Sigmoid colon (tissue), 6 donors: ENCODE measurements at regions not wholly inside any gene's neighbourhood (a gene's known extent, or its start where the extent isn't known, plus 50 kb on each side); places are given as distances from the start of the nearest gene placed in this dataset.

Source experiments
- DNase-seq: peaks from one replicate; pipeline ENCODE4 v3.0.0-alpha.2; 2019
- H3K27ac ChIP-seq, 4 donors: fragments of 200-600 bp; sonication (generic); one replicate each; pipeline ENCODE4 v1.5.1; 2016 to 2019; ENCODE audit warnings: mild to moderate bottlenecking in 1 of 4
- H3K27me3 ChIP-seq, 3 donors: fragments of 200-600 bp; sonication (generic); one replicate each; pipeline ENCODE4 v1.5.1; 2019; ENCODE audit warnings: mild to moderate bottlenecking in 1 of 3
- H3K36me3 ChIP-seq, 4 donors: fragments of 200-600 bp; sonication (generic); one replicate each; pipeline ENCODE4 v1.5.1; 2016 to 2019
- H3K4me1 ChIP-seq, 4 donors: fragments of 200-600 bp; sonication (generic); one replicate each; pipeline ENCODE4 v1.5.1; 2017 to 2019
- H3K4me3 ChIP-seq, 4 donors: fragments of 200-600 bp; sonication (generic); one replicate each; pipeline ENCODE4 v1.5.1; 2017 to 2019; ENCODE audit warnings: mild to moderate bottlenecking in 2 of 4, moderate library complexity in 1 of 4
- H3K9me3 ChIP-seq, 4 donors: fragments of 200-600 bp in 3 of 4; sonication (generic) in 3 of 4; one replicate each; pipeline versions ENCODE4 v1.5.1 to v1.6.1; 2013 to 2019
- EP300 ChIP-seq, 4 donors: sonication (generic); formaldehyde crosslinking; IDR thresholded peaks; one replicate each; pipeline ENCODE4 v1.6.1; 2017; ENCODE audit warnings: antibody characterized with exemption in 4 of 4
- POLR2A ChIP-seq, 2 donors: fragments of 450-650 bp; IDR thresholded peaks; one replicate each; pipeline ENCODE4 v1.6.1; 2016; ENCODE audit warnings: antibody characterized with exemption in 2 of 2, mild to moderate bottlenecking in 2 of 2, moderate library complexity in 2 of 2
- POLR2AphosphoS5 ChIP-seq, 4 donors: sonication (generic); formaldehyde crosslinking; IDR thresholded peaks; one replicate each; pipeline ENCODE4 v1.6.1; 2017; ENCODE audit warnings: antibody characterized with exemption in 4 of 4
- WGBS, 2 donors: extraction: QIAGEN DNeasy Blood & Tissue Kit; methylation state at CpG; one replicate each; pipeline ENCODE4 v1.1.7; 2013; 5-methylcytosine and 5-hydroxymethylcytosine counted together
- intact Hi-C: fragments of 100-400 bp; cut with DNase I; formaldehyde crosslinking; loops from one replicate; pipeline ENCODE4 v1.15.1; 2023
- TF ChIP-seq, protein P1 (sequence below), 4 experiments: fragments of 450-650 bp in 3 of 4; fragments of 200-600 bp in 1 of 4; IDR thresholded peaks; one replicate each; pipeline ENCODE4 v1.5.1; 2016 to 2019; ENCODE audit warnings: antibody characterized with exemption in 4 of 4, mild to moderate bottlenecking in 3 of 4, moderate library complexity in 2 of 4
- donor health status: healthy with polysubstance abuse.
- donor health status: healthy.

DNA sequence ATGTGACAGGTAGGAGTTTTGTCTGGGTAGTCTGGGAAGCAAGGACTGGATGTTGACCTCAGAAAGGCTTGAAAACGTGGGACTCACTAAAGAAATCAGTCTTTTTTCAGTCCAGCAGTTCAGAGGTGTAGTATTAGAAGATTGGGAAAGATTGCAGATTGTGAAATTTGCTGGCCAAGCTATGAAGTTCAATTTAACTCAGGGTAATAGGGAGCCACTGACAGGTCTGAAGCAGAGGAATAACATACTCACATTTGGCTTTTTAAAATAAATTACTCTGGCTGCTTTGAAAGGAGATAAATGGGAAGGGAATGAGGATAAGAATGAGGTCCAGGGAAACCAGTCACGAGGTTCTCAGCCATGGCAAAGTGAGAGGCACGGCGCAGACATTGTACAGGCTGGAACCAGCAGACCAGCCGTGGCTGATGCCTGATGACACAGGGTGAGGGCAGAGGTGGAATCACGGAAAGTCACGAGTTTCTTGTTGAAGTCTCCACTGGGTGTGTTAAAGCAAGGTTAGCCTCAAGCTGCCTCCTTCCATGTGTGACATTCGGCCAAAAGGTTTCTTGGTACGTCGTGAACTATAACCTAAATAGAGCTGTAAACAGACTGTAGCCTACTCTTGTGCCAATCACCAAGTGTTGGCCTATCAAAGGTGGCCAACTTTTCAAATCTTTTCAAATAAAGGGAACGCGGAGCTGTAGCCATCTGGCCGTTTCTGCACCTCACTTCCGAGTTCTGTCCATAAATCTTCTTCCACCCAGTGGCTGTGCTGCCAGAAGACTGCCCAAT, 377.6 kb downstream of the IRS2 start:
- 77 to 84% methylated on average over 14 of the region's 14 CpGs for WGBS, 2 donors
- intact Hi-C loops: no loop called here

DNA sequence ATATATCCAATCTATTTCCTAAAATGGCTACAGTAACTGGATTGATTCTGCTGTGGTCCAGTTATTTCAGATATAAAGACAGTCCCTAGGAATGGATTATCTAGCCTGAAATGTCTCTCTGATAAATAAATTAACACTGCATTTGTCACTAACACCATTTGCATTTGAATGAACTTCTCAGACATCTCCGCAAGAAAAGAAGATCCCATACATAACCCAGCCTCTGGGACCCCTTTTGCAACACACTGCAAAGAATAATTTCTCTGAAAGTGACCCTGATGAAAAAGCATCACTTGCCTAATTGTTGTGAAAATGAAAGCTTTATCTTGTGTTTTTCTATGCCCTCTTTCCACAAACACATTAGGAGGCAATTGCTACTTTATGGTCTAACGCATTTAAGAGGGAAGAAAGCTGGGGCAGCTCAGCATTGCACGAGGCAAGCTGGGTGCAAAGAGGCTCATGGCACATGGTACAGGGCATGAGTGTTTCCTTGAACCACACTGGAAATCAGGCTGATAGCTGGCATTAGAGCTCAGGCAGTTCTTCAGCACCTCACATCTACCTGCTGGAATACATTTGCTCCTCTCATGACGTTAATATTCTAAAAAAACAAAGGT, 379.9 kb downstream of the IRS2 start:
- H3K27me3 ChIP-seq: no peaks in the 10 kb centered on the region
- DNase-seq: no peak
- H3K27ac ChIP-seq: no peak overlapping the region
- H3K36me3 ChIP-seq: no peaks in the 10 kb centered on the region
- intact Hi-C loops: no loop called here
- H3K4me3 ChIP-seq: no peak overlapping the region
- 74 to 83% methylated on average over 4 of the region's 4 CpGs for WGBS, 2 donors
- H3K9me3 ChIP-seq: no peaks in the 10 kb centered on the region
- no peak for TF ChIP-seq EP300 (IDR thresholded peaks at IDR 0.05)
- TF ChIP-seq POLR2AphosphoS5 (IDR thresholded peaks at IDR 0.05): no peak
- TF ChIP-seq, protein P1, sequence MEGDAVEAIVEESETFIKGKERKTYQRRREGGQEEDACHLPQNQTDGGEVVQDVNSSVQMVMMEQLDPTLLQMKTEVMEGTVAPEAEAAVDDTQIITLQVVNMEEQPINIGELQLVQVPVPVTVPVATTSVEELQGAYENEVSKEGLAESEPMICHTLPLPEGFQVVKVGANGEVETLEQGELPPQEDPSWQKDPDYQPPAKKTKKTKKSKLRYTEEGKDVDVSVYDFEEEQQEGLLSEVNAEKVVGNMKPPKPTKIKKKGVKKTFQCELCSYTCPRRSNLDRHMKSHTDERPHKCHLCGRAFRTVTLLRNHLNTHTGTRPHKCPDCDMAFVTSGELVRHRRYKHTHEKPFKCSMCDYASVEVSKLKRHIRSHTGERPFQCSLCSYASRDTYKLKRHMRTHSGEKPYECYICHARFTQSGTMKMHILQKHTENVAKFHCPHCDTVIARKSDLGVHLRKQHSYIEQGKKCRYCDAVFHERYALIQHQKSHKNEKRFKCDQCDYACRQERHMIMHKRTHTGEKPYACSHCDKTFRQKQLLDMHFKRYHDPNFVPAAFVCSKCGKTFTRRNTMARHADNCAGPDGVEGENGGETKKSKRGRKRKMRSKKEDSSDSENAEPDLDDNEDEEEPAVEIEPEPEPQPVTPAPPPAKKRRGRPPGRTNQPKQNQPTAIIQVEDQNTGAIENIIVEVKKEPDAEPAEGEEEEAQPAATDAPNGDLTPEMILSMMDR (IDR thresholded peaks at IDR 0.05): no peak
- no peak for TF ChIP-seq POLR2A (IDR thresholded peaks at IDR 0.05)
- H3K4me1 ChIP-seq: no peaks in the 10 kb centered on the region

More for the DNA sequence above, 377.6 kb downstream of the IRS2 start:
- DNase-seq: no peak
- Histone ChIP-seq H3K4me3 (no peak overlapping the region), H3K36me3 (no peaks in the 10 kb centered on the region), H3K27ac (no peak overlapping the region), H3K27me3 (no peaks in the 10 kb centered on the region), H3K4me1 (peaks cover 0 to 14% (median 5%) of the 10 kb centered on the region in 4 donors), H3K9me3 (no peaks in the 10 kb centered on the region)
- TF ChIP-seq POLR2A (IDR thresholded peaks at IDR 0.05) (no peak), EP300 (IDR thresholded peaks at IDR 0.05) (no peak), POLR2AphosphoS5 (IDR thresholded peaks at IDR 0.05) (no peak)
- TF ChIP-seq, protein P1 (IDR thresholded peaks at IDR 0.05): no peak

DNA sequence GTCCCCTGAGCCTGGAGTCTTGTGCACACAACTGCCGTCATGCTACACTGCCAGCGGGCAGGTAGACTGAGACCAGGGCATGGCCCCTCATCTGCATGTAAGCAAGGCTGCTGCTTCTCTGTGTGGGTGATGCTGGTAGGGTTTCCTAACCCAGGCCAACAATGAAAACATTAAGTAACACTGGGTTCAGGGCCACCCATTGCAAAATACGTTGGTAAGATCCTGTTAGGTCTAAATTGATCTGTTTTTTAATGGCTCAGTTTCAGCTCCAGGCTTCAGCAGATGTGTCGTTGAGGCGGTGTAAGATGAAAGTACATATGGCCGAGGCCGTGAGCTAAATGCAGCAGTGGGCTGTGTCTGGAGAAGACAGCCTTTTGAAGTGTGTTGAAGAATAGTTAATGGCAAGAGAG, 383.4 kb downstream of the IRS2 start:
- Histone ChIP-seq H3K27ac (no peak overlapping the region), H3K36me3 (no peaks in the 10 kb centered on the region), H3K27me3 (no peaks in the 10 kb centered on the region), H3K4me3 (no peak overlapping the region), H3K4me1 (no peaks in the 10 kb centered on the region), H3K9me3 (no peaks in the 10 kb centered on the region)
- WGBS, 2 donors: 72 to 80% methylated on average over 7 of the region's 7 CpGs
- no peak for DNase-seq
- TF ChIP-seq, protein P1 (IDR thresholded peaks at IDR 0.05): no peak
- TF ChIP-seq POLR2A (IDR thresholded peaks at IDR 0.05): no peak
- TF ChIP-seq EP300 (IDR thresholded peaks at IDR 0.05): no peak
- TF ChIP-seq POLR2AphosphoS5 (IDR thresholded peaks at IDR 0.05): no peak
- intact Hi-C loops: no loop called here

DNA sequence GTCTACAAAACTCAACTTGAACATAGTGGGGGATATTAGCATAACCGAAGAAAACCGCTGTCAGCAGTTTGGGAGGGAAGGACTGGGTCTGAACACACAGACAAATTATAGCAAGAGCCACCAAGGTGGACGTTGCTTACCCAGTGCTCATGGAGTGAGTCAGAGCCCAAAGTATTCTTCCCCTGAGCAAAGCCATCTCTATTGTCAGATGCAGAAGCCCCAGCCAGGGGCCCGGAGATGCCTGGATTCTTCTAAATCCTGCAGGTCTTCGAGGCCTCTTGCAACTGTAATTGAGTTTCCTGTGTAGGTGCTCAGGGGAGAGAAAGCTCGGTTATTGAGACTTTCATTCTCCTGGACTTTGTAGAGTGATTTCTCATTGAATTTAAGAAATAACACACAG, 384.5 kb downstream of the IRS2 start:
- Histone ChIP-seq H3K36me3 (no peaks in the 10 kb centered on the region), H3K9me3 (no peaks in the 10 kb centered on the region), H3K4me1 (no peaks in the 10 kb centered on the region), H3K27me3 (no peaks in the 10 kb centered on the region), H3K27ac (no peak overlapping the region), H3K4me3 (no peak overlapping the region)
- intact Hi-C loops: no loop called here
- TF ChIP-seq POLR2A (IDR thresholded peaks at IDR 0.05) (no peak), EP300 (IDR thresholded peaks at IDR 0.05) (no peak), POLR2AphosphoS5 (IDR thresholded peaks at IDR 0.05) (no peak)
- TF ChIP-seq, protein P1 (IDR thresholded peaks at IDR 0.05): no peak
- DNase-seq: no peak
- 86 to 91% methylated on average over 6 of the region's 6 CpGs for WGBS, 2 donors
